ENCODE measurements at regions not wholly inside any gene's neighbourhood (a gene's known extent, or its start where the extent isn't known, plus 50 kb on each side); places are given as distances from the start of the nearest gene placed in this dataset.

DNA sequence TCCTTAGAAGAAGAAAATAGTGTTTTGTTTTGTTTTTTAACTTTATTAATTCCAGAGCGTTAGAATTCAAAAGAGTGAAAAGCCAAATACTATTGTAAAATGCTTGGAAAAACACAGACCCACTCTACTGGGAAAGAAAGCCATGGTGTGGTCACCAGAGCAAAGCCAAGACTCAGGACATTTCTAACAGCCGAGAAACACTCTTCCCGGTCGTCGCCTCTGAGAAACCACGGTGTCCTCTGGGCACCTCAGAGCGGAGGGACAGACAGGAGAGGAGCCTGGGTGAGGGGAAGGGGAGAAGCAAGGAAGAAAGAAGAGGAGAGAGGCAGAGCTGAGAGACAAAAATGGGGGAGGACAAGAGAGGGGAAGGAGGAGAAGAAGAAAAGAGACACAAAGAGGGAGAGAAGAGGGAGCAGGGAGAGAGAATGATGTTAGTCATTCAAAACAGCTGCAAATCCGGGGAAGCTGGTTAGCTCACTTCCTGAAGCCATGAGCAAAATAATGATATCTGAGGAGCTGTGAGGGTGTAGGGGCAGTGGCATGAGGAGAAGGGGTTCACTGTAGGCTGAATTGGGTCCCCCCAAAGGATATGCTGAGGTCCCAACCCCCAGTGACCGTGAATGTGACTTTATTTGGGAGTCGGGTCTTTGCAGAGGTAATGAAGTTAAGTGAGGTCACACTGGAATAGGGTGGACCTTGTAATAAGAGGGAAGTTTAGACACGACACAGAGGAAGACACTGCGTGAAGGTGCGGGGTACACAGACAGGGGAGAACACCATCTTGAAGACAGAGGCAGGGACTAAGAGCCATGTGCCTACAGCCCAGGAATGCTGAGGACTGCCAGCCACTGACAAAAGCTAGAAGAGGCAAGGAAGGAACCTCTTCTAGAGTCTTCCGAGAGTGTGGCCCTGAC, 58.2 kb upstream of the DMRTB1 start:
- TF ChIP-seq, protein P1, sequence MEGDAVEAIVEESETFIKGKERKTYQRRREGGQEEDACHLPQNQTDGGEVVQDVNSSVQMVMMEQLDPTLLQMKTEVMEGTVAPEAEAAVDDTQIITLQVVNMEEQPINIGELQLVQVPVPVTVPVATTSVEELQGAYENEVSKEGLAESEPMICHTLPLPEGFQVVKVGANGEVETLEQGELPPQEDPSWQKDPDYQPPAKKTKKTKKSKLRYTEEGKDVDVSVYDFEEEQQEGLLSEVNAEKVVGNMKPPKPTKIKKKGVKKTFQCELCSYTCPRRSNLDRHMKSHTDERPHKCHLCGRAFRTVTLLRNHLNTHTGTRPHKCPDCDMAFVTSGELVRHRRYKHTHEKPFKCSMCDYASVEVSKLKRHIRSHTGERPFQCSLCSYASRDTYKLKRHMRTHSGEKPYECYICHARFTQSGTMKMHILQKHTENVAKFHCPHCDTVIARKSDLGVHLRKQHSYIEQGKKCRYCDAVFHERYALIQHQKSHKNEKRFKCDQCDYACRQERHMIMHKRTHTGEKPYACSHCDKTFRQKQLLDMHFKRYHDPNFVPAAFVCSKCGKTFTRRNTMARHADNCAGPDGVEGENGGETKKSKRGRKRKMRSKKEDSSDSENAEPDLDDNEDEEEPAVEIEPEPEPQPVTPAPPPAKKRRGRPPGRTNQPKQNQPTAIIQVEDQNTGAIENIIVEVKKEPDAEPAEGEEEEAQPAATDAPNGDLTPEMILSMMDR (IDR thresholded peaks at IDR 0.05), result no peak
- no peak for TF ChIP-seq POLR2A (IDR thresholded peaks at IDR 0.05)
- TF ChIP-seq POLR2AphosphoS5 (IDR thresholded peaks at IDR 0.05), result no peak
